GM18861 (cell line): ENCODE measurements at regions not wholly inside any gene's neighbourhood (a gene's known extent, or its start where the extent isn't known, plus 50 kb on each side); places are given as distances from the start of the nearest gene placed in this dataset.

ENCODE experiments used
- ATAC-seq: cut with Tn5 transposase; IDR thresholded peaks from one replicate; pipeline ENCODE4 v1.9.1; 2021; ENCODE audit not compliant: unreplicated experiment

DNA sequence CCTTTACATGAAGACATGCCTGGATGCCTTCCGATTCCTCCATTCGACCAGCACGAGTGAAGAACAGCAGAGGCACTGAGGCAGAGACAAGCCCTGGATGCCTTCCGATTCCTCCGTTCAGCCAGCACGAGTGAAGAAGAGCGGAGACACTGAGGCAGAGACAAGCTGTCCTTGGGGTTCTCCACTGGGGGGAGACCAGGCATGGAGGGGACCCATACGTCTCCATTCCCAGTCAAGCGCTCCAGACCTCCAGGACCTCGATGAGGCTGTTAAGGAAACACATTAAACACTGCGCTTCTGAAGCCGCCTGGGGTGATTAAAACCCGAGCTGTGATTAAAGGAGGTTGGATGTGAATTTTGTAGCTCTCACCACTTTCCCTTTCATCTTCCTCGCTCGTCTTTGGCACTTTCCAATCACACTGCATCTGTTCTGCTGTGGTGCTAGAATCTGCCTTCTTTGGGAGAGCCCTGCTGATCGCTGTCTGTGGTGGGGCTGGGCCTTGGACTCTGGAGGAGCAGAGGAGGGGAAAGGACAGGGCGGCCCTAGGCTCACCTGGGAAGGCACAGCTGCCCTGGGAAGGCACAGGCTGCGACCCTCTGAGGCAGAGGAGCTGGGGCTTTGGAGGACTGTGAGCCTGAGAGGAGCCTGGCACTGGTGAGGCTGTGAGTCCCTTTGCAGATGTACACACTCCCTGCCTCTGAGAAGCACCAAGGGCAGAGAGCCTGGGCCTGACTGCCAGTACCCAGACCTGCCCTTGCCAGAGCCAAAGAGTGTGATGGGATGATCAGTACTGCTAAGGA lies 463.1 kb upstream of the HS6ST1 start:
- no peak for ATAC-seq

DNA sequence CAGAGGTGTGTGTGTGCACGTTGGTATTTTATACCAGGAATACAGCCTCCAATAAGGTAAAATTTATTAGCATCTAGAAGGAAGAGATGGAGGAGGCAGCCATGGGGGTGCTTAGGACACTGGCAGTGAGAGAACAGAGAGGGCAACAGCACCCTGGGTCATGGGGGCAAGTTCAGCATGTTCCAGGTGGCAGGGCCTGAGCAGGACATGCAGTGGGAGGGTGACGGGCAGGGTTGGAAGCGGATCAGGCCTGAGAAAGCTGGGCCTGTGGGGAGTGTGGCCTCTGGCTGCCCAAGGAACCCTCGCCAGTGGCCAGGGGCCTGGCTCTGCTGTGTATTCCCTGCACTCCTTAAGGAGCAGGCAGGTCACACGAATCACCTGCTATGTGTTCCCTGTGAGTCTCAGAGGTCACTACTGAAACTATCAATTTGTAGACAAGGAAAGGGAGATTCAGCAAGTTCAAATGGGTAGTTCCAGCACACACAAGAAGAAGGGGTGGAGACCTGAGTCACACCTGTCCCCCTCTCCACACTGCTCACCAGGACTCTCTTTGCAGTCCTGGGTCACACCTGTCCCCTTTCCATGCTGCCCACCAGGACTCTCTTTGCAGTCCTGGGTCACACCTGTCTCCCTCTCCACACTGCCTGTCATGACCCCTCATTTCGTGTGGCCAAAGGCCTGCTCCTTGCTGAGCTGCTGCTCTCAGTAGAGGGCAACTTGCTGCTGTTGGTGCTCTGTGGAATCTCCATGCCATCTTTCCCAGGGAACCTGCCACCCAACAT lies 463.9 kb upstream of the HS6ST1 start:
- no peak for ATAC-seq

DNA sequence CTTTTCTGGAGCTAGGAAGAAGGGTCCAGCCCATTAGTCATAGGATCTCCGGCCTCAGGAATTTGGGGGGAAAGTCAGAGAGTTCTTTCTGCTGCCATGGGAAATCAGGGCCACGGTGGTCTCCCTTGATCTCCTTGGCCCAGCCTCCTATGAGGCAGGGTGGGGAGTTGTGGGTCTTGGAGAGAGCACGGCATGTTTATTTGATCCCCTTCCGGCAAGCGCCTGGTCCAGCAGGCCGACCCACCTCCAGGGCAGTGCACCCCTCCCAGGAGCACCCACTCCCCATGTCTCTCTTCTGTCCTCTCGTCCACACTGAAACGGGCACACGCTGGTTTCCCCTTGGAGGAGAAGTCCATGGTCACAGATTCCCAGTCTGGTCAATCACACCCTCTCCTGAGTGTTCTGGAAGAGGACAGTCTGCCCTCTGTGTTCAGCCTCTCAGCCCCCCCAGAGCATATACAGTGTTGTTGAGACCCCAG lies 464.6 kb upstream of the HS6ST1 start:
- no peak for ATAC-seq

DNA sequence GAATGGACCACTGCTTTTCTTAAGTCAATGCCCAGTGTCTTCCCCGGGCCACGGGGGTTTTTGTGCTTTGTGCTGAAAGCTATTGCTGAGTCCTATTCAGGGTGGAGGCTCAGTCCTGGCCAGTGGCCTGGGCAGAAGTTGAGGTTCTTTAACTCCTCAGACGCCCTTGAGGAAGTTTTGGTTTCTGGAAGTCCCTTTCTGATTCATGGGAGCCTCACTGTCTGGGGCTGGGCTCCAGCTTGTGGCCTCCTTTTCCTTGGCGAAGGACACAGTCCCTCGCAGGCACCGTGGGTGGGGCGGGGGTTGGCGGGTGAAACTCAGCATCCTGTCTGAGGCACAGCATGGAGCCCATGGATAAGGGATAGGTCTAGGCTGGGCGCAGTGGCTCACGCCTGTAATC lies 465.2 kb upstream of the HS6ST1 start:
- no peak for ATAC-seq

DNA sequence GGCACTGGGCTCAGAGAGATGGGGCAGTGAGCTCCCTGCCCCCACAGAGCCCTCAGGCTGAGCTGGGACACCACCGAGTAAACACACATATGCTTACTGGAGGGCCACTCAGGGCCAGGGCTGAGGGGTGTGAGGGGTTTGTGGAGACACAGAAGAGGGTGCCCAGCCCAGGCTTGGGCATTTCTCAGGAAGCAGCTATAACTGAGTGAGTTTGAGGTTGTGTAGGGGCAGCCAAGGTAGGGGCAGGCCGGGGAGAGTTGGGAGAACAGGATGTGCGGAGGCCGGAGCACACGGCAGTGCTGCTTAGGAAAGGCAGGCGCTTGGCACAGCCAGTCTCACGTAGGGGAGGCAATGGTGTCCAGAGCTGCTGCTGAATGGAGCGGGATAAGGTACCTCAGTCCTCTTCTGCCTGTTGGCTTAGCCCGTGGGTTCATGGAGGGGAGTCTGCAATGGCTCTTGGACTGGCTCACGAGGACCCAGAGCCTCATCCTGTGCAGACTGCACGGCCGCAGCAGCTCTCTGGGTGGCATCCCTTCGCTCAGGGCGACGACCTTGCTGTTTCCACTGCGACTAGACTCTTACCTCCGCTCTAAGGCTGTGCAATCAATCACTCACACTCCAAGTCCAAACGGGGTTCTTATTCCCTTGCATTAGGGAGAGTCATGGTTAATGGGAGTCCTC lies 466.1 kb upstream of the HS6ST1 start:
- no peak for ATAC-seq

DNA sequence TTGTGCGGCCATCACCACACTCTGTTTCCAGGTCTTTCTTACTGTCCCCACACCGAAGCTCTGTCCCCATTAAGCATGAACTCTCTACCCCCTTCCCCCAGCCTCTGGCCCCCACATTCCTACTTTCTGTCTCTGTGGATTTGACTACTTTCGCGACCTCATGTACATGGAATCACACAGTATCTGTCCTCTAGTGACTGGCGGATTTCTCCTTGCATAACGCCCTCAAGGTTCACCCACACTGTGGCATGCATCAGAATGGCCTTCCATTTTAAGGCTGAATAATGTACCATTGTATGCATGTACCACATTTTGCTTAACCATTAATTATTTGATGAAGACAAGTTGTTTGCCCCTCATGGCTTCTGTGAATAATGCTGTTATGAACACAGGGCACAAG lies 467.6 kb upstream of the HS6ST1 start:
- ATAC-seq: no peak

DNA sequence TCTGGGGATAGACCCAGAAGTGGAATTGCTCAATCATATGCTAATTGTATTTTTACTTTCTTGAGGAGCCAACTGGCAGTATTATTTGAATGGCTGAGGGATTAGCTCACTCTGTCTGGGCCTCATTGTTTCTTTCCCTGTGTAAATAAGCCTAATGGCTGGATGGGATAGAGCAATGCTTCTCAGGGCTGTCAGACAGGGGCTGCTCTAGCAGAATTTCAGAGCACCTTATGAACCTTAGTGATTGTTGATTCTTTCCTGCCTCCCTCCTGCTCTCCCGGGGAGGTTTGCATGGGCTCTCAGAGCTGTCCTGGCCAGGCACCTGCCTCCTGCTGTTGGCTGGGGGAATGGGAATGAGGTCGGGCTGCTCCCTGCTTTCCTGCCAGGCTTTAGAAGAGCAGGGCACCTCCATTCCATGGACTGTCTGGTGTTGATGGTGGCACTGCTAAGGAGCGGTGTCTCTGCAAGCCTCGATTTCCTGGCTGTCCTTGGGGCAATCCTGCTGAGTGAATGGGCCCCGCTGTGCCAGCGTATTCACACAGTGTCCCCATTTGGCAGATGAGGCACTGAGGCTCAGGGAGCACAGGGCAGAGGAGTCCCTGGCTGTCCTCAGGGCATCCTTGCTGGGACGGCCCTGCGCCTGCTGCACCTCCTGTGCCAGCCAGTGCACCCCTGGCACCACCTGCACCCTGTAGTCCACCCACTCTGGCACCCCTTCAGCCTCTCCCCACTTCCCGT lies 468.2 kb upstream of the HS6ST1 start:
- no peak for ATAC-seq

DNA sequence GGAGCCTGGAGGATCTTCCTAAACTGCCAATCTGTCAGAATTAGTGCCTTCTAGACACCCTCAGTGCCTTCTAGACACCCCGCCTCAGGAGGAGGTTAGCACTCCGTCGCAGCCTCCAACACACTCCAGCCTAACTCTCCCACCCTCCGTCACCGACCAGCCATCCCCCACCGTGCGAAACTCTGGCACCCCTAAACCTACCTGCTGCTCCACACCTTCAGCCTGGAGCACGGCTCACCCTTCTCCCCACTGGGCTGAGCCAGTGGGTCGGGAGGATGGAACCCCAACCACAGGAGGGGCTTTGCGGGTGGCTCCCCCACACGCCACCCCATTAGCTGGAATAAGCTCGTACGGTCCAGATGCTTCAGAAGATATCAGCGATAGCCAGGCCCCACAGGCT lies 468.9 kb upstream of the HS6ST1 start:
- ATAC-seq: no peak

DNA sequence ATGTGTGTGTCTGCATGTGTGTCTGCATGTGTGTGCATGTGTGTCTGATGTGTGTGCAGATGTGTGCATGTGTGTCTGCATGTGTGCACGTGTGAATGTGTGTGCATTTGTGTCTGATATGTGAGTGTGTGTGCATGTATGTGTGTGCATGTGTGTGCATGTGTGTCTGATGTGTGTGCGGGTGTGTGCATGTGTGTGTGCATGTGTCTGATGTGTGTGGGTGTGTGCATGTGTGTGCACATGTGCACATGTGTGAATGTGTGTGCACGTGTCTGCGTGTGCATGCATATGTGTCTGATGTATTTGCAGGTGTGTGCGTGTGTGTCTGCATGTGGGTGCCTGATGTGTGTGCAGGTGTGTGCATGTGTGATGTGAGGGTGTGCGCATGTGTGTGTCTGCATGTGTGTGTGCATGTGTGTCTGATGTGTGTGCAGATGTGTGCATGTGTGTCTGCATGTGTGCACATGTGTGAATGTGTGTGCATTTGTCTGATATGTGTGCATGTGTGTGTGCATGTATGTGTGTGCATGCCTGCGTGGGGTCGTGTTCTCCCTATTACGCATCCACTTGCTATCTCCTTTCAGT lies 470.1 kb upstream of the HS6ST1 start:
- no peak for ATAC-seq

DNA sequence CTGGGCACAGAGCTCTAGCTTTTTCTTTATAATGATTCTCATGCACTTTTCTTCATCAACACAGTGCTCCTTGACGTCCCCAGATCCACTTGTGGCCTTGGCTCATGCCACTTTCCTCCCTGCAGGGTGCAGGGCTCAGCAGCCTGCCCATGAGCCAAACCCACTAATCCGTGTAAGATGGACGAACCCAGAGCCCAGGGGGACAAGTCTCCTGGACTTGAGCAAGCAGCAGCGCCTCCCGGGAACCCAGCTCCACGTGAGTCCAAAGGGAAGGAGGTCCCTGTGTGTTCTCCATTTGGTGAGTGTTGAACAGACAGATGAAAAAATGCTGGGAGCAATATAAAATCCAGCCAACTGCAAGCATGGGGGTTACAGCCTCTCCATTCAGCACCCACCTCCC lies 470.6 kb upstream of the HS6ST1 start:
- ATAC-seq: no peak

DNA sequence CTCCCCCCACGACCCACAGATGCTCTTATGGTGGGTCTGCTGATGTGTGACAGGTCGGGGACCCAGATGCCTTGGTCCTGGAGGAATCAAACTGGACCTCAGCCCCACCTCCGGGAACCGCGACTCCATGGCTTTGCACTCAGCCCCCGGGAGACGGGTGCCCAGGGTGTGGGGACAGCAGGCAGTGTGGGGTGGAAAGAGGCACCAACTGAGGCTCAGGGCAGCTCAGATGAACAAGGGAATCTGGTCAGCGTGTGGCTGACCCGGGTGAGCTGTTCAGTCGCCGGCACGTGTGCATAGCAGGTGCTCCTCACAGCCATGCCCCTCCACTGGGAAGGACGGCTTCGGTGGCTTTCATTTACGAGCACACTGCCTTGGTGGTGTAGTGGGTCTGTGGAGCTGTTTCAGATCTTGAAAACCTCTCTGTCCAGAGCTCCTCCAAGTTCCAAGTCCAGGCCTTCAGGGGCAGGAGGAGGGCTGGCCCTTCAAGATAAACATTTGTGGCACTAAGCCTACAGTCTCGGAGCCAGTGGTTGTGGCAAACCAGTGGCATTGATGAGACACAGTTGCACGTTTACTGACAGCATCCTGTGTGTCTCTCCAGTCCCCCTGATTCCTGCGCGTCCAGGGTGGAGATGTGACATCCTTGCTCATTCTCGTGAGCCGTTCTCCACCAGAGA lies 471.2 kb upstream of the HS6ST1 start:
- no peak for ATAC-seq

DNA sequence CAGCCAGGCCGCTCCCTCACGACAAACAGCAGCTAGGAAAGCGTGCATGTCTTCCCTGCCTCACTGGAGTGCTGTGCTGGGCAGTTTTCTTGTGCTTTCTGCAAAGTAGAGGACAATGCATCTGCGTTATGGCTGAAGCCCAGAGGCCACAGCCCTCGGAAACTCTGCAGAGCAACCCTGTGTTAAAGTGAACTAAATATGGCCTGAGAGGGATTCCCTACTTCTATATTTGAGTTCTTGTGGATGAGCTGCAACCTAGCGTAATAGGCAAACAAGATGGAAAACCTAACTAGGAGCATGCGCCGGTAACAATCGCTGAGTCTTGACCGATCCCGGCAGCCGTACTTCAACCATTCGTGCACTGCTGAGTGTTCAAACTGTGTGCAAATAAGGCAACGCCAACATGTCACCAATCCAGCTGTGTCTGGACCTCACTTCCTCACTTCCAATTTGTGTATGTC lies 471.9 kb upstream of the HS6ST1 start:
- ATAC-seq: no peak

DNA sequence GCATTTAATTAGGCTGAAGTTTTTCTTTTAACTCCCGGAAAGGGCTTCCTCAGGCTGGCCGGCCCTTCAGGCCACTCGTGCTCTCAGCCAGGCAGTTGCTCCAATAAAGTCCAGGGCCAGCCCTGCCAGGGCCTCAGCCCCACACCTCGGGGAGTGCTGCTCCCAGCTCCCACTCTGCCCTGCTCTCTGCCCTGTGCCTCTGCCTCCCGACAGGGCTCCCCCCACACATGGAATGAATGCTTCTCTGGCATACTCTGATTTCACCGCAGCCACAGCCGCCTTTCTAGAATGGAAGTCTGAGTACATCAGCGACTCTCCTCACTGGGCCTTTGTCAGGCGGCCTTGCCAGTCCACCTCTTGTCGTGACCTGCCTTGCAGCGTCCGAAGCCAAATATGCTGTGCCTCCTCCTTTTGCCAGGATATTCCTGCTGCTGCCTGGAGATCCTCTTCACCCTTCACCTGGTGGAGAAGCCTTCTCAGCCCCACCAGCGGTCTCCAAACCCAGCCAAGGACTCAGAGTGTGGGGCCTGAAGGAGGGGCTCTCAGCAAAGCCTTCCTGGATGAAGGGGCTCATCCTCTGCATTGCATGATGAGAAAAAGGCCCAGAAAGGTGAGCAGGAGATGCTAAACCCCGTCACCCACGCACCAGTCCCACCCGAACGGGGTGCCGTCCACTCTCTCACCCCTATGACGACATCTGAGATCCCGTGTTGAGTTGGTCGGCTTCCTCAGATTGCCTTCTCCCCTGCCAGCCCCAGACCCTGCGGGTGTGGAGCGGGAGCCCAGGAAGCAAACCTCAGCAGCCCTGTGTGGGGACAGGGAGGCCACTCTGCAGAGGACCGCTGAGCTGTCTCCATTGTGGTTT lies 472.7 kb upstream of the HS6ST1 start:
- ATAC-seq: no peak

DNA sequence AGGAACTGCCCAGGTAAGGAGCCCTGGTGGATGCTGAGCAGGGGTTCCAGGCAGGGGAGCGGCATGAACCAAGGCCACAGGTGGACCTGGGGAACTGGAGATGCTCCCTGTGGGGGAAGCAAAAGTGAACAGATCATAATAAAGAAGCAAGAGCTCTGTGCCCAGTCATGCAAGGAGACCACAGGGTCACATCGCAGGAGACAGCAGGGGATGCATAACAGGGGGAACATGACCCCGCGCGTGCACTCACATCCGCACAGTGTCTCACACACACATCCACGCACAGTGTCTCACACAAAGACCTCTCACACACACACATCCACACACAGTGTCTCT lies 473.3 kb upstream of the HS6ST1 start:
- no peak for ATAC-seq

DNA sequence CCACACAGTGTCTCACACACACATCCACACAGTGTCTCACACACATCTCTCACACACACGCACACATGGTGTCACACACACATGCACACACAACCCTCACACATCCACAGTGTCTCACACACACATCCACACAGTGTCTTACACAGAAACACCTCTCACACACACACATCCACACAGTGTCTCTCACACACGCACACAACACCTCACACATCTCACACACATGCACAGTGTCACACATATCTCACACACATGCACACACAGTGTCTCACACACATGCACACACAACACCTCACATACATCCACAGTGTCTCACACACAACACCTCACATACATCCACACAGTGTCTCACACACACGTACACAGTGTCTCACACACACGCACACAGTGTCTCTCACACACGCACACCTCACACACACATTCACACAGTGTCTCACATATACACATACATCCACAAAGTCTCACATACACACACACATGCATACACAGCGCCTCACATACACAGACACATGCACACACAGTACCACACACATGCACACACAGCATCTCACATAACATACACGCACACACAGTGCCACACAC lies 473.9 kb upstream of the HS6ST1 start:
- ATAC-seq: no peak

DNA sequence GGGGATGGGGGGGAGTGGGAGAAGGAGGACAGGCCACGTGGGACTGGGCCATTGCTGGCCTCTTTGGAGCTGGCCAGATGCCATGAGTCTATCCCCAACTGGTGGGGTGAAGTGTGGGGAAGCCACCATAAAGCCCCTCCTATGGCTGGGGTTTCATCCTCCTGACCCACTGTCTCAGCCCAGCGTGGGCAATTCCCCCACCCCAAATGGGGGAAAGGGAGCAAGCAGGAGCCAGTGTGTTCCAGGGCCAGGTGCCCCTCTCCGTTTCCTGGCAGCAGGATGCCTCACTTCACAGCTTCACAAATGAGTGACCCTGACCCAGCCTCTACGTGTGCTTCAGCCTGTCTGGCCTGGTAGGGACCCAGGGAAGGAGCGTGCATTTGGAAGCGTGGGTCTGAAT lies 474.7 kb upstream of the HS6ST1 start:
- no peak for ATAC-seq

DNA sequence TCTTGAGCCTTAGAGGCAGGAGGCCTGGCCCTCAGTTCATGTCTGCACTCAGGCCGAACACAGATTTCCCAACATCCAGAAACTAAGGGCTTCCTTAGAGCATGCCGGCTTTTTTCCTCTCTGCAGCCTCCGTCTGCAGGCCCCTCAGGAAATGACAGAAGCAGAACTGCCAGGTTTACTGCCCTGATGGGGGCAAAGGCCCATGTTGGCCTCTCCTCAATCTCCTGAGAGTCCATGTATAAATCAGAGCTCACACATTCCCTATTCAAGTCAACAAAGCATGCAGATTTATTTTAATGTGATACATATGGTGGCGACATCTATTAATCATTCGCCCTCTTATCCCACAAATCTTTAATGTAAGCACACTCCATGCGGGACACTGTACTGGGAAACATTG lies 475.6 kb upstream of the HS6ST1 start:
- ATAC-seq: no peak

DNA sequence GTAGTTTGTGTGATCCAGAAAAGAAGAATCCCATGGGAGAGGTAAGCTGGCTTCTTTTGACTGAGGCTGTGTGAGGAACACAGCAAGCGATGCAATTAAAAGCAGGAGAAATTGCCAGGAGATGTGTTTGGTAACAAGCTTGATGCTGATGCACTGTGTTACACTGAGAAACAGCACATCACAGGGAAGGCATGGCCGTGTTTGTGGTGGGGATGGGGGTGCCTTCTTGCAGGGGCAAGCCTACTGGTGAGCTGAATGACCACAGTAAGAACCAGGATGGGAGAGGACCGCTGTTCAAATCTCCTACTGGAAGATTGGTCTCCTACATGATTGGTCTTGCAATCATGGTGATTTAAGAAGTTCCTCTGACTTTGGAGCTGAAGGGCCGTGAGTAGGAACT lies 477.7 kb upstream of the HS6ST1 start:
- ATAC-seq: no peak

DNA sequence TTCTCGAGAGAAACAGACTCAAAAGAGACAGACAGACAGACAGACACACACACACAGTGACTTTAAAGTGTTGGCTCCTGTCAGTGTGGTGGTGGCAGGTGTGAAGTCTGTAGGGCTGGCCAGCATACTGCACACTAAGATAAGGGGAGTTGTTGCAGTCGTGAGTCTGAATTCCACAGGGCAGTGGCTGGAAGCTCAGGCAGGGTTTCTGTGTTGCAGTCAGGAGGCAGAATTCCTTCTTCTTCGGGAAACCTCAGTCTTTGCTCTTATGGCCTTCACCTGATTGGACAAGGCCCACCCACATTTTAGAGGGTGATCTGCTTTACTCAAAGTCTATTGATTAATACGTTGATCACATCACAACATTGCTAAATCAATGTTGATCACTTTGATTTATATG lies 478.4 kb upstream of the HS6ST1 start:
- no peak for ATAC-seq
